ENCODE measurements at regions not wholly inside any gene's neighbourhood (a gene's known extent, or its start where the extent isn't known, plus 50 kb on each side); places are given as distances from the start of the nearest gene placed in this dataset.

GRCh38 chr7:36015733-36016132, 137.3 kb upstream of the EEPD1 start:
- CTCF ChIA-PET: interaction anchor here (1.5 kb wide), 1 partner anchor 17 kb away, joined by 4 read pairs; no protein-coding TSS in a partner anchor
- no peak overlapping the region for H3K27ac Mint-ChIP-seq

GRCh38 chr7:36016648-36017047, 136.4 kb upstream of the EEPD1 start:
- Mint-ChIP-seq H3K4me1 (no peaks in the 10 kb centered on the region), H3K27ac (no peak overlapping the region), H3K4me3 (no peak overlapping the region), H3K9me3 (no peaks in the 10 kb centered on the region), H3K36me3 (no peaks in the 10 kb centered on the region), H3K27me3 (peaks cover 7% of the 10 kb centered on the region)
- no peak for DNase-seq
- CTCF ChIA-PET: no interaction called here

More at GRCh38 chr7:36015733-36016132, 137.3 kb upstream of the EEPD1 start:
- Mint-ChIP-seq H3K4me1 (no peaks in the 10 kb centered on the region), H3K27me3 (peaks cover 7% of the 10 kb centered on the region), H3K9me3 (no peaks in the 10 kb centered on the region), H3K36me3 (no peaks in the 10 kb centered on the region), H3K4me3 (no peak overlapping the region)
- no peak for DNase-seq

GRCh38 chr7:36017111-36017510, 135.9 kb upstream of the EEPD1 start:
- Mint-ChIP-seq H3K9me3 (no peaks in the 10 kb centered on the region), H3K4me1 (no peaks in the 10 kb centered on the region), H3K27ac (no peak overlapping the region), H3K36me3 (no peaks in the 10 kb centered on the region), H3K27me3 (peaks cover 9% of the 10 kb centered on the region), H3K4me3 (no peak overlapping the region)
- CTCF ChIA-PET: no interaction called here
- DNase-seq: no peak

GRCh38 chr7:36018816-36019484, 134.1 kb upstream of the EEPD1 start:
- peaks cover 17% of the 10 kb centered on the region for H3K27me3 Mint-ChIP-seq
- no peak for DNase-seq
- CTCF ChIA-PET: interaction anchor here (1.5 to 4.1 kb wide), 2 partner anchors 272 to 300 kb away, joined by 4 to 19 read pairs; no protein-coding TSS in a partner anchor
- H3K9me3 Mint-ChIP-seq: no peaks in the 10 kb centered on the region
- no peaks in the 10 kb centered on the region for H3K4me1 Mint-ChIP-seq
- H3K27ac Mint-ChIP-seq: no peak overlapping the region
- H3K36me3 Mint-ChIP-seq: no peaks in the 10 kb centered on the region
- no peak overlapping the region for H3K4me3 Mint-ChIP-seq

- Mint-ChIP-seq H3K9me3 (no peaks in the 10 kb centered on the region), H3K27me3 (peaks cover 17% of the 10 kb centered on the region), H3K4me3 (no peak overlapping the region), H3K4me1 (no peaks in the 10 kb centered on the region), H3K27ac (no peak overlapping the region), H3K36me3 (no peaks in the 10 kb centered on the region)
- no peak for DNase-seq
- CTCF ChIA-PET: interaction anchor here (1.5 to 4.1 kb wide), 2 partner anchors 271 to 299 kb away, joined by 4 to 19 read pairs; no protein-coding TSS in a partner anchor
Measured at GRCh38 chr7:36019538-36019937, 133.5 kb upstream of the EEPD1 start.

- Mint-ChIP-seq H3K27me3 (peaks cover 13% of the 10 kb centered on the region), H3K36me3 (no peaks in the 10 kb centered on the region), H3K4me1 (no peaks in the 10 kb centered on the region), H3K27ac (no peak overlapping the region), H3K4me3 (no peak overlapping the region), H3K9me3 (no peaks in the 10 kb centered on the region)
- DNase-seq: no peak
- CTCF ChIA-PET: interaction anchor here (4.1 kb wide), 1 partner anchor 271 kb away, joined by 19 read pairs; no protein-coding TSS in a partner anchor
Measured at GRCh38 chr7:36019980-36020379, 133.1 kb upstream of the EEPD1 start.

GRCh38 chr7:36021367-36021766, 131.7 kb upstream of the EEPD1 start:
- Mint-ChIP-seq H3K4me1 (no peaks in the 10 kb centered on the region), H3K9me3 (no peaks in the 10 kb centered on the region), H3K36me3 (no peaks in the 10 kb centered on the region), H3K4me3 (no peak overlapping the region), H3K27ac (no peak overlapping the region), H3K27me3 (peaks cover 13% of the 10 kb centered on the region)
- DNase-seq: no peak
- CTCF ChIA-PET: interaction anchor here (0.9 to 4.1 kb wide), 6 partner anchors 37 to 296 kb away, joined by 3 to 19 read pairs (median 3); no protein-coding TSS in a partner anchor

GRCh38 chr7:36021917-36022550, 131.0 kb upstream of the EEPD1 start:
- Mint-ChIP-seq H3K9me3 (no peaks in the 10 kb centered on the region), H3K4me3 (no peak overlapping the region), H3K27me3 (peaks cover 10% of the 10 kb centered on the region), H3K36me3 (no peaks in the 10 kb centered on the region), H3K4me1 (no peaks in the 10 kb centered on the region), H3K27ac (no peak overlapping the region)
- DNase-seq: no peak
- CTCF ChIA-PET: interaction anchor here (0.9 to 4.1 kb wide), 4 partner anchors 63 to 271 kb away, joined by 3 to 19 read pairs (median 3); no protein-coding TSS in a partner anchor

- CTCF ChIA-PET: no interaction called here
- Mint-ChIP-seq H3K27ac (no peak overlapping the region), H3K27me3 (peaks cover 17% of the 10 kb centered on the region), H3K4me3 (no peak overlapping the region), H3K4me1 (no peaks in the 10 kb centered on the region), H3K36me3 (no peaks in the 10 kb centered on the region), H3K9me3 (no peaks in the 10 kb centered on the region)
- DNase-seq: no peak
Measured at GRCh38 chr7:36023033-36023560, 130.0 kb upstream of the EEPD1 start.

- H3K36me3 Mint-ChIP-seq: no peaks in the 10 kb centered on the region
- H3K27ac Mint-ChIP-seq: no peak overlapping the region
- H3K27me3 Mint-ChIP-seq: peaks cover 33% of the 10 kb centered on the region
- no peaks in the 10 kb centered on the region for H3K9me3 Mint-ChIP-seq
- no peaks in the 10 kb centered on the region for H3K4me1 Mint-ChIP-seq
- H3K4me3 Mint-ChIP-seq: no peak overlapping the region
- DNase-seq: no peak
- CTCF ChIA-PET: no interaction called here
Measured at GRCh38 chr7:36025190-36025589, 127.9 kb upstream of the EEPD1 start.

GRCh38 chr7:36029311-36029710, 123.7 kb upstream of the EEPD1 start:
- H3K36me3 Mint-ChIP-seq: no peaks in the 10 kb centered on the region

GRCh38 chr7:36029853-36030515, 123.1 kb upstream of the EEPD1 start:
- H3K27me3 Mint-ChIP-seq: peaks cover 45% of the 10 kb centered on the region
- no peak overlapping the region for H3K4me3 Mint-ChIP-seq
- CTCF ChIA-PET: no interaction called here

More at GRCh38 chr7:36029311-36029710, 123.7 kb upstream of the EEPD1 start:
- no peaks in the 10 kb centered on the region for H3K9me3 Mint-ChIP-seq
- peaks cover 45% of the 10 kb centered on the region for H3K27me3 Mint-ChIP-seq
- H3K4me1 Mint-ChIP-seq: no peaks in the 10 kb centered on the region
- no peak overlapping the region for H3K4me3 Mint-ChIP-seq
- no peak overlapping the region for H3K27ac Mint-ChIP-seq
- no peak for DNase-seq
- CTCF ChIA-PET: no interaction called here

GRCh38 chr7:36032361-36032818, 120.7 kb upstream of the EEPD1 start:
- CTCF ChIA-PET: interaction anchor here (1.8 kb wide), 1 partner anchor 17 kb away, joined by 4 read pairs; no protein-coding TSS in a partner anchor
- H3K9me3 Mint-ChIP-seq: no peaks in the 10 kb centered on the region
- H3K4me3 Mint-ChIP-seq: no peak overlapping the region
- no peak for DNase-seq
- peaks cover 55% of the 10 kb centered on the region for H3K27me3 Mint-ChIP-seq
- H3K36me3 Mint-ChIP-seq: no peaks in the 10 kb centered on the region
- no peak overlapping the region for H3K27ac Mint-ChIP-seq
- H3K4me1 Mint-ChIP-seq: no peaks in the 10 kb centered on the region

More at GRCh38 chr7:36029853-36030515, 123.1 kb upstream of the EEPD1 start:
- DNase-seq: no peak
- Mint-ChIP-seq H3K36me3 (no peaks in the 10 kb centered on the region), H3K4me1 (no peaks in the 10 kb centered on the region), H3K9me3 (no peaks in the 10 kb centered on the region), H3K27ac (no peak overlapping the region)

- no peak for DNase-seq
- Mint-ChIP-seq H3K36me3 (no peaks in the 10 kb centered on the region), H3K9me3 (no peaks in the 10 kb centered on the region), H3K27me3 (peaks cover 39% of the 10 kb centered on the region), H3K27ac (no peak overlapping the region), H3K4me1 (no peaks in the 10 kb centered on the region), H3K4me3 (no peak overlapping the region)
- CTCF ChIA-PET: no interaction called here
Measured at GRCh38 chr7:36034020-36034419, 119.0 kb upstream of the EEPD1 start.

All from activated naive CD4-positive, alpha-beta T cell treated with anti-CD3 and anti-CD28 coated beads, Interleukin-2, amount 10 ng/mL, durations not matched to agents 7 days and 5 days (primary cell).